ENCODE measurements at regions not wholly inside any gene's neighbourhood (a gene's known extent, or its start where the extent isn't known, plus 50 kb on each side); places are given as distances from the start of the nearest gene placed in this dataset.

DNA sequence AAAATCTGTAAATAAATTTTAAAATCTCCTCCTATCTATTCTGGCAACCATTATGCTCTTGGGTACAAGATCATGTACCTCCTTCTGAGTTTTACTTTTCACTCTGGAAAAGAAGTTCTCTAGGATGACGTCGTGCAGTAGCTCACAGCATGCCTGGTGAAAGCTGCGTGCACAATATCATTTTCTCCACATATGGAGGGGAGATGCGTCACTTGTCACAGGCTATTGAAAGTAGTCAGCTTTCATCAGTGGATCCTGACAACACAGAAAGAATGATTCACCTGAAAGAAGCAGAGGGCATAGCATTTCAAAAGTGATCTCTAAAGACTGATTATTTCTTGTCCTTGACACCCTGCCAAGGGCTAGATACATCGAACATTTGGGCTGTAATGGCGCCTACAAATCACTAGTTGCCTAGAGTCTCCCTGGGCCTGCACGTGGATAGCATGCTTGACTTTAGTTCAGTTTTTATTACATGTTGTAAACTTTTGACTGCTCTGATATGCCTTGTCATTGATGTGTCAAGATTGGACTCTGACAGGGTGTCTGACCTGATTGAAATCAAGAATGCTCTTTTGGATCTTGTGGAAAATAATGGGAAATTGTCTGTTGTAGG, 1365.6 kb downstream of the OLFM4 start:
- Histone ChIP-seq H3K4me1 (ENCODE audit: control insufficient read depth in 1 of 2, insufficient read depth in 2 of 2, low read length in 2 of 2) (no peaks in the 10 kb centered on the region), H3K79me1 (ENCODE audit: low read length) (no peaks in the 10 kb centered on the region), H3K9me3 (ENCODE audit: insufficient read depth, low read depth, low read length) (no peaks in the 10 kb centered on the region), H3K23ac (ENCODE audit: low read length) (no peak overlapping the region), H2BK120ac (ENCODE audit: insufficient read depth, low read length, poor library complexity) (no peak overlapping the region), H3K4me2 (ENCODE audit: low read length) (no peak overlapping the region), H4K12ac (ENCODE audit: low read depth, low read length) (no peak overlapping the region), H3K18ac (ENCODE audit: low read length) (no peak overlapping the region), H3K27me3 (ENCODE audit: insufficient read depth, low read length) (no peaks in the 10 kb centered on the region), H3K9ac (ENCODE audit: low read length) (no peak overlapping the region), H3K4ac (ENCODE audit: low read depth, low read length) (no peak overlapping the region), H3K79me2 (ENCODE audit: control insufficient read depth, insufficient read depth, low read length, poor library complexity) (no peaks in the 10 kb centered on the region), H3K4me3 (ENCODE audit: low read depth, low read length) (no peak overlapping the region), H2AFZ (ENCODE audit: insufficient read depth, low read length, poor library complexity) (no peak overlapping the region), H4K8ac (ENCODE audit: low read depth, low read length) (no peak overlapping the region), H2BK5ac (ENCODE audit: low read depth, low read length, poor library complexity) (no peak overlapping the region), H3K27ac (ENCODE audit: low read depth, low read length) (no peak overlapping the region), H3K14ac (ENCODE audit: low read length) (no peak overlapping the region), H4K91ac (ENCODE audit: low read depth, low read length) (no peak overlapping the region), H3K36me3 (ENCODE audit: control insufficient read depth in 1 of 2, insufficient read depth in 2 of 2, low read length in 2 of 2) (no peaks in the 10 kb centered on the region), H2BK12ac (ENCODE audit: low read length) (no peak overlapping the region), H2AK5ac (ENCODE audit: low read length) (no peak overlapping the region)
- DNase-seq: no peak
- no CpG with 5 or more reads among the region's 7 CpGs for WGBS (ENCODE audit: extremely low coverage, insufficient coverage, insufficient read length)

DNA sequence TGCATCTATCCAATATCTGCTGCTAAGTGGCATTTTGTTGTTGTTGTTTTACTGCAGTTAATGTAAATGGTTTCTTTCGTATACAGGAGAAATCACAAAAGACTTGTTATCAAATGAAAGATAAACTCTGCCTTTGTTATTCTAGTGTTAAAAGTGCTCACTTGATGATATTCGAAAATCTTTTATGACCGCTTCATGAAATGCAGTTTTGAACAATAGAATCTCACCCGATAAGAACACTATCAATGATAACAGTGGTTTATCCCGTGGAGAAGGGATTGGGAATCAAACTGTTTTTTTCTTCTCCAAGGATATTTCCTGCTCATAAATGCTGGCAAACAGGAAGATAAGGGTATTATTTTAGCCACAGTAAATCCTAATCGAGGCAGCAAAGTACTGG, 1366.3 kb downstream of the OLFM4 start:
- Histone ChIP-seq H4K12ac (ENCODE audit: low read depth, low read length) (no peak overlapping the region), H3K79me2 (ENCODE audit: control insufficient read depth, insufficient read depth, low read length, poor library complexity) (no peaks in the 10 kb centered on the region), H3K4me3 (ENCODE audit: low read depth, low read length) (no peak overlapping the region), H2BK12ac (ENCODE audit: low read length) (no peak overlapping the region), H3K4me2 (ENCODE audit: low read length) (no peak overlapping the region), H3K14ac (ENCODE audit: low read length) (no peak overlapping the region), H2BK120ac (ENCODE audit: insufficient read depth, low read length, poor library complexity) (no peak overlapping the region), H3K4ac (ENCODE audit: low read depth, low read length) (no peak overlapping the region), H3K23ac (ENCODE audit: low read length) (no peak overlapping the region), H4K8ac (ENCODE audit: low read depth, low read length) (no peak overlapping the region), H3K27ac (ENCODE audit: low read depth, low read length) (no peak overlapping the region), H3K27me3 (ENCODE audit: insufficient read depth, low read length) (no peaks in the 10 kb centered on the region), H3K18ac (ENCODE audit: low read length) (no peak overlapping the region), H3K9ac (ENCODE audit: low read length) (no peak overlapping the region), H3K79me1 (ENCODE audit: low read length) (no peaks in the 10 kb centered on the region), H4K91ac (ENCODE audit: low read depth, low read length) (no peak overlapping the region), H2AFZ (ENCODE audit: insufficient read depth, low read length, poor library complexity) (no peak overlapping the region), H3K4me1 (ENCODE audit: control insufficient read depth in 1 of 2, insufficient read depth in 2 of 2, low read length in 2 of 2) (no peaks in the 10 kb centered on the region), H3K36me3 (ENCODE audit: control insufficient read depth in 1 of 2, insufficient read depth in 2 of 2, low read length in 2 of 2) (no peaks in the 10 kb centered on the region), H2AK5ac (ENCODE audit: low read length) (no peak overlapping the region), H2BK5ac (ENCODE audit: low read depth, low read length, poor library complexity) (no peak overlapping the region), H3K9me3 (ENCODE audit: insufficient read depth, low read depth, low read length) (no peaks in the 10 kb centered on the region)
- DNase-seq: no peak
- WGBS (ENCODE audit: extremely low coverage, insufficient coverage, insufficient read length): no CpG with 5 or more reads among the region's 6 CpGs

DNA sequence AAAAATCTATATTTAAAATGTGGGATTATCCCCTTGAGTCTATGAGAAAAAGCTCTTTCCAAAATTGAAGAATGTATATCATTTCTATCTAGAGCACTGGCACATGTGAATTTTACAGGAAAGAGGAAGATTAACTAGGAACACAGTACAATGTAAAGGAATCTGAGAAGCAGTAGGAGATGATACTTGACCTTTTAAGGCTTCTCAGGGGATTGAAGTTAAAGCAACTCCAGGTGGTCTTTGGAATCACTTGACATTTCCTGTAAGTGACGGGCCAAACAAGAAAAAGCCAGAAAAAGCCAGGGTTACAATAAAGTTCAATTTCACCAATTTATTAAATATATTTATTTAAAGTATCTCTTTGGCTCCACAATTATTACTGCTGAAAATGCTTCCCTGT, 1373.9 kb downstream of the OLFM4 start:
- H3K36me3 ChIP-seq (ENCODE audit: control insufficient read depth in 1 of 2, insufficient read depth in 2 of 2, low read length in 2 of 2): no peaks in the 10 kb centered on the region
- no peaks in the 10 kb centered on the region for H3K79me1 ChIP-seq (ENCODE audit: low read length)
- no peak overlapping the region for H3K27ac ChIP-seq (ENCODE audit: low read depth, low read length)
- H3K4me2 ChIP-seq (ENCODE audit: low read length): no peak overlapping the region
- no peak overlapping the region for H3K23ac ChIP-seq (ENCODE audit: low read length)
- H4K12ac ChIP-seq (ENCODE audit: low read depth, low read length): no peak overlapping the region
- DNase-seq: no peak
- H3K4me1 ChIP-seq (ENCODE audit: control insufficient read depth in 1 of 2, insufficient read depth in 2 of 2, low read length in 2 of 2): no peaks in the 10 kb centered on the region
- no peak overlapping the region for H3K9ac ChIP-seq (ENCODE audit: low read length)
- H4K91ac ChIP-seq (ENCODE audit: low read depth, low read length): no peak overlapping the region
- H3K4ac ChIP-seq (ENCODE audit: low read depth, low read length): no peak overlapping the region
- H3K79me2 ChIP-seq (ENCODE audit: control insufficient read depth, insufficient read depth, low read length, poor library complexity): no peaks in the 10 kb centered on the region
- no peak overlapping the region for H2BK5ac ChIP-seq (ENCODE audit: low read depth, low read length, poor library complexity)
- no peak overlapping the region for H2AK5ac ChIP-seq (ENCODE audit: low read length)
- no CpG with 5 or more reads among the region's 1 CpG for WGBS (ENCODE audit: extremely low coverage, insufficient coverage, insufficient read length)
- no peak overlapping the region for H2BK12ac ChIP-seq (ENCODE audit: low read length)
- no peak overlapping the region for H3K18ac ChIP-seq (ENCODE audit: low read length)
- H3K9me3 ChIP-seq (ENCODE audit: insufficient read depth, low read depth, low read length): no peaks in the 10 kb centered on the region
- no peak overlapping the region for H2BK120ac ChIP-seq (ENCODE audit: insufficient read depth, low read length, poor library complexity)
- H2AFZ ChIP-seq (ENCODE audit: insufficient read depth, low read length, poor library complexity): no peak overlapping the region
- H3K27me3 ChIP-seq (ENCODE audit: insufficient read depth, low read length): no peaks in the 10 kb centered on the region
- H3K4me3 ChIP-seq (ENCODE audit: low read depth, low read length): no peak overlapping the region
- H4K8ac ChIP-seq (ENCODE audit: low read depth, low read length): no peak overlapping the region
- H3K14ac ChIP-seq (ENCODE audit: low read length): no peak overlapping the region

DNA sequence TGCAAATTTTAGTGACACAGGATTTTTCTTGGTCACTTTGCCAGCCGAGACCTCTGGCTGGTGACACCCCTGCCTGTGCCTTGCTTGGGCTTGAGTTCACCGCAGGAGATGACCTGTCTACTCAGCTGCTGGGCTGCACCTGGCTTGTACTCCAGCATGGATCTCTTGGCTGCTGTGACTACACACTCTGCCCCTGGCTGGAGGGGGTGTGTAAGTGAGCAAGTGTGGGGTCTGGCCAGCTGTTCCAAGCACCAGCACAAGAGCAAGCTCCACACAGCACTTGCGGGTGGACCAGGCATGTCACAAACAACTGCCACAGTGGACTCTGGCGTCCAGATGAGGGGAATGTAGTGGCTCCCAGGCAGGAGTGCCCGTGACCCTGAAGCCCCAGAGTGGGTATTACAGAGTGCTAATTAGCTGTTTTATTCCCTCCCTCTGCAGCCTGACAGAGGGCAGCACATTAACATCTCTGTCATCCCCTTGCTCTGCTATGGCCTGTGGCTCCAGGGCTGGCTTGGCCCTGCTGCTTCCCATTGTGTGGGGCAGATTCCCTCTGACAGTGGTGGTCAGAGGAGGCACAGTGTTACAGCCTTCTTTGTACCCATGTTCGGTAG, 1387.2 kb downstream of the OLFM4 start:
- no peak overlapping the region for H2BK120ac ChIP-seq (ENCODE audit: insufficient read depth, low read length, poor library complexity)
- no peak overlapping the region for H3K18ac ChIP-seq (ENCODE audit: low read length)

More for the DNA sequence above, 1387.2 kb downstream of the OLFM4 start:
- no peak overlapping the region for H3K4ac ChIP-seq (ENCODE audit: low read depth, low read length)
- DNase-seq: no peak
- H3K79me2 ChIP-seq (ENCODE audit: control insufficient read depth, insufficient read depth, low read length, poor library complexity): no peaks in the 10 kb centered on the region
- no peak overlapping the region for H3K9ac ChIP-seq (ENCODE audit: low read length)
- WGBS (ENCODE audit: extremely low coverage, insufficient coverage, insufficient read length): no CpG with 5 or more reads among the region's 6 CpGs
- H3K4me2 ChIP-seq (ENCODE audit: low read length): no peak overlapping the region
- H2AFZ ChIP-seq (ENCODE audit: insufficient read depth, low read length, poor library complexity): no peak overlapping the region
- H4K12ac ChIP-seq (ENCODE audit: low read depth, low read length): no peak overlapping the region
- H3K4me1 ChIP-seq (ENCODE audit: control insufficient read depth in 1 of 2, insufficient read depth in 2 of 2, low read length in 2 of 2): no peaks in the 10 kb centered on the region
- H3K23ac ChIP-seq (ENCODE audit: low read length): no peak overlapping the region
- H3K27me3 ChIP-seq (ENCODE audit: insufficient read depth, low read length): no peaks in the 10 kb centered on the region
- H3K79me1 ChIP-seq (ENCODE audit: low read length): no peaks in the 10 kb centered on the region
- no peak overlapping the region for H2BK5ac ChIP-seq (ENCODE audit: low read depth, low read length, poor library complexity)
- no peak overlapping the region for H2AK5ac ChIP-seq (ENCODE audit: low read length)
- no peaks in the 10 kb centered on the region for H3K36me3 ChIP-seq (ENCODE audit: control insufficient read depth in 1 of 2, insufficient read depth in 2 of 2, low read length in 2 of 2)
- no peak overlapping the region for H3K14ac ChIP-seq (ENCODE audit: low read length)
- H4K91ac ChIP-seq (ENCODE audit: low read depth, low read length): no peak overlapping the region
- no peak overlapping the region for H4K8ac ChIP-seq (ENCODE audit: low read depth, low read length)
- H3K27ac ChIP-seq (ENCODE audit: low read depth, low read length): no peak overlapping the region
- H2BK12ac ChIP-seq (ENCODE audit: low read length): no peak overlapping the region
- H3K9me3 ChIP-seq (ENCODE audit: insufficient read depth, low read depth, low read length): no peaks in the 10 kb centered on the region
- H3K4me3 ChIP-seq (ENCODE audit: low read depth, low read length): no peak overlapping the region
